Vagina (tissue), 2 donors: ENCODE measurements at regions not wholly inside any gene's neighbourhood (a gene's known extent, or its start where the extent isn't known, plus 50 kb on each side); places are given as distances from the start of the nearest gene placed in this dataset.

Experiments
- POLR2A ChIP-seq, 2 donors: fragments of 450-650 bp; IDR thresholded peaks; one replicate each; pipeline ENCODE4 v1.6.1; 2017; ENCODE audit warnings: antibody characterized with exemption in 2 of 2, mild to moderate bottlenecking in 2 of 2, moderate library complexity in 2 of 2
- POLR2AphosphoS5 ChIP-seq, 2 donors: sonication (generic); formaldehyde crosslinking; IDR thresholded peaks; one replicate each; pipeline ENCODE4 v1.9.0; 2017; ENCODE audit warnings: antibody characterized with exemption in 2 of 2, mild to moderate bottlenecking in 2 of 2, low read depth in 1 of 2; ENCODE audit not compliant: insufficient read depth in 1 of 2
- TF ChIP-seq, protein P1 (sequence below), 3 experiments: fragments of 450-650 bp in 2 of 3; fragments of 200-600 bp in 1 of 3; sonication (generic) in 1 of 3; IDR thresholded peaks; one replicate each; pipeline ENCODE4 v1.5.1; 2017 to 2019; ENCODE audit warnings: antibody characterized with exemption in 3 of 3, mild to moderate bottlenecking in 2 of 3, moderate library complexity in 2 of 3

DNA sequence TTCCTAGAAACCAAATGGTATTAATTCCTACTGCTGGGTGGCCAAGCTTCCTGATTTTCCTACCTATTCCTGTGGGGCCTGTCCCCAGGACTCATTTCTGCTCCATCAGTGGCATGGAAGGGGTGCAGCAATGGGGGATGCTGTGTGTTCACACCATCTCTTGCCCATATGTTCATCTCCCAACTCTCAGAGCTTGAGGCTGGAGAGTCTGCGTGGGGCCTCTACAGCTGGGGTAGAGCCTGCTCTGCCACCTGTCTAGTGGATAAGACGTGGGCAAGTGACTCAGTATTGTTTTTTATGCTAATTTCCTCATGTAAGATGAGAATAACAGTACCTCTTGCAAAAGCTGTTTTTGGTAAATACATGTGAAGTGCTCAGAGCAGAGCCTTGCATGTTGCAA, 149.8 kb downstream of the ACTR3 start:
- TF ChIP-seq, protein P1, sequence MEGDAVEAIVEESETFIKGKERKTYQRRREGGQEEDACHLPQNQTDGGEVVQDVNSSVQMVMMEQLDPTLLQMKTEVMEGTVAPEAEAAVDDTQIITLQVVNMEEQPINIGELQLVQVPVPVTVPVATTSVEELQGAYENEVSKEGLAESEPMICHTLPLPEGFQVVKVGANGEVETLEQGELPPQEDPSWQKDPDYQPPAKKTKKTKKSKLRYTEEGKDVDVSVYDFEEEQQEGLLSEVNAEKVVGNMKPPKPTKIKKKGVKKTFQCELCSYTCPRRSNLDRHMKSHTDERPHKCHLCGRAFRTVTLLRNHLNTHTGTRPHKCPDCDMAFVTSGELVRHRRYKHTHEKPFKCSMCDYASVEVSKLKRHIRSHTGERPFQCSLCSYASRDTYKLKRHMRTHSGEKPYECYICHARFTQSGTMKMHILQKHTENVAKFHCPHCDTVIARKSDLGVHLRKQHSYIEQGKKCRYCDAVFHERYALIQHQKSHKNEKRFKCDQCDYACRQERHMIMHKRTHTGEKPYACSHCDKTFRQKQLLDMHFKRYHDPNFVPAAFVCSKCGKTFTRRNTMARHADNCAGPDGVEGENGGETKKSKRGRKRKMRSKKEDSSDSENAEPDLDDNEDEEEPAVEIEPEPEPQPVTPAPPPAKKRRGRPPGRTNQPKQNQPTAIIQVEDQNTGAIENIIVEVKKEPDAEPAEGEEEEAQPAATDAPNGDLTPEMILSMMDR (IDR thresholded peaks at IDR 0.05) = no peak
- TF ChIP-seq POLR2A (IDR thresholded peaks at IDR 0.05) (no peak), POLR2AphosphoS5 (IDR thresholded peaks at IDR 0.05; ENCODE audit: insufficient read depth in 1 of 2, low read depth in 1 of 2) (no peak)
